Caco-2 (cell line): ENCODE measurements at regions not wholly inside any gene's neighbourhood (a gene's known extent, or its start where the extent isn't known, plus 50 kb on each side); places are given as distances from the start of the nearest gene placed in this dataset.

Experiments
- BruUV-seq: library from RNA; stranded (reverse); fragments of 400-500 nt; replicated peaks from 2 replicates; lab custom pipeline; 2021; lab: Mats Ljungman, UMichigan
- CTCF ChIA-PET: fragments of 300-600 bp; sonication (Branson Sonifier 250); formaldehyde crosslinking; loops from one replicate; lab custom pipeline; 2022; ENCODE audit warnings: antibody characterized with exemption; lab: Charles Lee
- POLR2A ChIA-PET: fragments of 300-600 bp; sonication (Branson Sonifier 250); formaldehyde crosslinking; loops from one replicate; lab custom pipeline; 2022; ENCODE audit warnings: antibody characterized with exemption; lab: Charles Lee
- DNase-seq, 2 experiments: peaks; one replicate each; pipeline versions ENCODE4 v3.0.0 to v3.0.0-alpha.2; 2020 to 2022
- H3K27me3 ChIP-seq: replicated peaks from 2 replicates; pipeline ENCODE4 v1.6.0; 2011; ENCODE audit warnings: low read length; ENCODE audit not compliant: control insufficient read depth, insufficient read depth
- H3K36me3 ChIP-seq: 2 replicates; pipeline ENCODE4 v1.5.1; 2011; ENCODE audit warnings: low read length; ENCODE audit not compliant: control insufficient read depth, insufficient read depth
- H3K4me1 ChIP-seq: fragments of 250-450 bp; sonication (Bioruptor Pico); 2 replicates; pipeline ENCODE4 v1.5.1; 2020; ENCODE audit warnings: mild to moderate bottlenecking
- H3K4me3 ChIP-seq: 2 replicates; pipeline ENCODE4 v1.5.1; 2011; ENCODE audit warnings: low read depth, mild to moderate bottlenecking, control low read depth, low read length
- H3K9me3 ChIP-seq: fragments of 250-450 bp; sonication (Bioruptor Pico); 2 replicates; pipeline ENCODE4 v1.5.1; 2020; ENCODE audit warnings: mild to moderate bottlenecking, moderate library complexity
- H3K27ac Mint-ChIP-seq: one replicate; pipeline ENCODE4 v1.8.0; 2022; ENCODE audit warnings: mixed read lengths; ENCODE audit not compliant: unreplicated experiment
- H3K27me3 Mint-ChIP-seq: one replicate; pipeline ENCODE4 v1.8.0; 2022; ENCODE audit warnings: mixed read lengths; ENCODE audit not compliant: insufficient read depth, unreplicated experiment
- H3K36me3 Mint-ChIP-seq: one replicate; pipeline ENCODE4 v1.8.0; 2022; ENCODE audit warnings: mild to moderate bottlenecking, mixed read lengths; ENCODE audit not compliant: insufficient read depth, unreplicated experiment
- H3K4me1 Mint-ChIP-seq: one replicate; pipeline ENCODE4 v1.8.0; 2022; ENCODE audit warnings: low read depth, mixed read lengths; ENCODE audit not compliant: unreplicated experiment
- H3K4me3 Mint-ChIP-seq: one replicate; pipeline ENCODE4 v1.8.0; 2022; ENCODE audit warnings: mild to moderate bottlenecking, moderate library complexity, mixed read lengths; ENCODE audit not compliant: unreplicated experiment
- H3K9me3 Mint-ChIP-seq: one replicate; pipeline ENCODE4 v1.8.0; 2022; ENCODE audit warnings: mixed read lengths; ENCODE audit not compliant: unreplicated experiment
- CTCF ChIP-seq, 2 experiments: fragments of 200-600 bp in 1 of 2; IDR thresholded peaks; 1 replicate in 1 of 2; 2 replicates in 1 of 2; pipeline versions ENCODE4 v1.5.1 to v1.8.0; 2011 to 2022; ENCODE audit warnings: antibody characterized with exemption in 1 of 2, control low read depth in 1 of 2, inconsistent platforms in 1 of 2, low read depth in 1 of 2, low read length in 1 of 2, mild to moderate bottlenecking in 1 of 2, moderate library complexity in 1 of 2; ENCODE audit not compliant: insufficient read depth in 1 of 2, severe bottlenecking in 1 of 2, unreplicated experiment in 1 of 2
- intact Hi-C: fragments of 100-400 bp; cut with micrococcal nuclease; formaldehyde crosslinking; loops from one replicate; pipeline ENCODE4 v1.10.0; 2022; ENCODE audit not compliant: unreplicated experiment

- intact Hi-C loops, result no loop called here
- DNase-seq, result no peak
- no peak overlapping the region for H3K4me3 Mint-ChIP-seq
These were observed 84.0 kb upstream of the ZNF81 start for GRCh38 chrX:47752685-47753084.

GRCh38 chrX:47751670-47752069 lies 85.0 kb upstream of the ZNF81 start:
- Mint-ChIP-seq H3K27ac (no peak overlapping the region), H3K4me3 (no peak overlapping the region), H3K27me3 (peaks cover 7% of the 10 kb centered on the region), H3K4me1 (no peaks in the 10 kb centered on the region), H3K36me3 (no peaks in the 10 kb centered on the region), H3K9me3 (no peaks in the 10 kb centered on the region)
- Histone ChIP-seq H3K36me3 (no peaks in the 10 kb centered on the region), H3K27me3 (no peaks in the 10 kb centered on the region), H3K4me3 (no peak overlapping the region), H3K9me3 (no peaks in the 10 kb centered on the region), H3K4me1 (no peaks in the 10 kb centered on the region)
- TF ChIP-seq CTCF (IDR thresholded peaks at IDR 0.05; ENCODE audit: insufficient read depth in 1 of 2, low read depth in 1 of 2, low read length in 1 of 2, severe bottlenecking in 1 of 2, unreplicated experiment in 1 of 2), result peak; percentile 50 to 64
- intact Hi-C loops, result loop anchor here (1.0 kb wide), 1 partner anchor 210 kb away; no protein-coding TSS in a partner anchor
- CTCF ChIA-PET, result interaction anchor here (0.7 to 1.0 kb wide), 3 partner anchors 105 to 254 kb away, joined by 3 to 5 read pairs (median 4); no protein-coding TSS in a partner anchor
- DNase-seq, result peak; percentile 44 to 55
- no TSS peak for BruUV-seq
- POLR2A ChIA-PET, result no interaction called here

More at GRCh38 chrX:47752685-47753084, 84.0 kb upstream of the ZNF81 start:
- no peak for TF ChIP-seq CTCF (IDR thresholded peaks at IDR 0.05; ENCODE audit: insufficient read depth in 1 of 2, low read depth in 1 of 2, low read length in 1 of 2, severe bottlenecking in 1 of 2, unreplicated experiment in 1 of 2)
- ChIA-PET POLR2A (no interaction called here), CTCF (no interaction called here)
- no peaks in the 10 kb centered on the region for H3K9me3 Mint-ChIP-seq
- no peaks in the 10 kb centered on the region for H3K36me3 ChIP-seq
- H3K27me3 ChIP-seq, result no peaks in the 10 kb centered on the region
- H3K4me3 ChIP-seq, result no peak overlapping the region
- no peaks in the 10 kb centered on the region for H3K36me3 Mint-ChIP-seq
- peaks cover 7% of the 10 kb centered on the region for H3K27me3 Mint-ChIP-seq
- no peaks in the 10 kb centered on the region for H3K4me1 ChIP-seq
- H3K4me1 Mint-ChIP-seq, result no peaks in the 10 kb centered on the region
- BruUV-seq, result no TSS peak
- H3K27ac Mint-ChIP-seq, result no peak overlapping the region
- no peaks in the 10 kb centered on the region for H3K9me3 ChIP-seq

- Mint-ChIP-seq H3K9me3 (no peaks in the 10 kb centered on the region), H3K36me3 (no peaks in the 10 kb centered on the region), H3K4me3 (no peak overlapping the region), H3K4me1 (no peaks in the 10 kb centered on the region), H3K27me3 (peaks cover 12% of the 10 kb centered on the region), H3K27ac (no peak overlapping the region)
- DNase-seq, result no peak
- intact Hi-C loops, result no loop called here
- H3K9me3 ChIP-seq, result no peaks in the 10 kb centered on the region
- BruUV-seq, result no TSS peak
- TF ChIP-seq CTCF (IDR thresholded peaks at IDR 0.05; ENCODE audit: insufficient read depth in 1 of 2, low read depth in 1 of 2, low read length in 1 of 2, severe bottlenecking in 1 of 2, unreplicated experiment in 1 of 2), result no peak
- no peaks in the 10 kb centered on the region for H3K4me1 ChIP-seq
- no peaks in the 10 kb centered on the region for H3K27me3 ChIP-seq
- no peak overlapping the region for H3K4me3 ChIP-seq
- no peaks in the 10 kb centered on the region for H3K36me3 ChIP-seq
- ChIA-PET CTCF (no interaction called here), POLR2A (no interaction called here)
These were observed 87.3 kb upstream of the ZNF81 start for GRCh38 chrX:47749185-47749967.
